ENCODE measurements at regions not wholly inside any gene's neighbourhood (a gene's known extent, or its start where the extent isn't known, plus 50 kb on each side); places are given as distances from the start of the nearest gene placed in this dataset.
A peak's percentile ranks its signal among the peaks of the same experiment; 100 is the strongest.

DNA sequence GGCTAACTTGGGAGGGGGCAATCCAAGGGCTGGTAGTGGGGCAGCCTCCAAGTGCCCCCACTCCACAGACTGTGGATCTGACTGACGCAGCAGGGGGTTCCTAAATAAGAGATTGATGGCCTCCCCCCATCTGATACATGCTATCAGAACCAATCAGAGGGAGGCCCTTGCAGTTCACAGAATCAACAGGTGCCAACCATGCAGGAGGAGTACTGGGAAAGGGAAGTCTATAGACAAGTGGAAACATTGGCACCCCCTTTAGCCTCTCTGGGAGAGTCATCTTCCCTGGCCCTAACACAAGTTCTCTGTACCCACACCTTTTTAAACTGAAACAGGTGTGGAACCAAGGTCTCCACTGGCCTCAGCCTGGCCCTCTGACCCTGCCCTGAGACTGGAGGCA, 145.8 kb downstream of the OR2B2 start:
- no peak overlapping the region for H3K4me3 ChIP-seq
- TF ChIP-seq, protein P1, sequence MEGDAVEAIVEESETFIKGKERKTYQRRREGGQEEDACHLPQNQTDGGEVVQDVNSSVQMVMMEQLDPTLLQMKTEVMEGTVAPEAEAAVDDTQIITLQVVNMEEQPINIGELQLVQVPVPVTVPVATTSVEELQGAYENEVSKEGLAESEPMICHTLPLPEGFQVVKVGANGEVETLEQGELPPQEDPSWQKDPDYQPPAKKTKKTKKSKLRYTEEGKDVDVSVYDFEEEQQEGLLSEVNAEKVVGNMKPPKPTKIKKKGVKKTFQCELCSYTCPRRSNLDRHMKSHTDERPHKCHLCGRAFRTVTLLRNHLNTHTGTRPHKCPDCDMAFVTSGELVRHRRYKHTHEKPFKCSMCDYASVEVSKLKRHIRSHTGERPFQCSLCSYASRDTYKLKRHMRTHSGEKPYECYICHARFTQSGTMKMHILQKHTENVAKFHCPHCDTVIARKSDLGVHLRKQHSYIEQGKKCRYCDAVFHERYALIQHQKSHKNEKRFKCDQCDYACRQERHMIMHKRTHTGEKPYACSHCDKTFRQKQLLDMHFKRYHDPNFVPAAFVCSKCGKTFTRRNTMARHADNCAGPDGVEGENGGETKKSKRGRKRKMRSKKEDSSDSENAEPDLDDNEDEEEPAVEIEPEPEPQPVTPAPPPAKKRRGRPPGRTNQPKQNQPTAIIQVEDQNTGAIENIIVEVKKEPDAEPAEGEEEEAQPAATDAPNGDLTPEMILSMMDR (IDR thresholded peaks at IDR 0.05; ENCODE audit: borderline replicate concordance): no peak
- peaks cover 99% of the 10 kb centered on the region for H3K27me3 ChIP-seq (ENCODE audit: low read depth)
- intact Hi-C loops (cut with micrococcal nuclease): no loop called here
- DNase-seq: no peak
- H3K4me1 ChIP-seq: no peaks in the 10 kb centered on the region
- H3K9me3 ChIP-seq (replicated peaks): no peaks in the 10 kb centered on the region
- no peak overlapping the region for H3K27ac ChIP-seq (replicated peaks)
- H3K36me3 ChIP-seq: no peaks in the 10 kb centered on the region

DNA sequence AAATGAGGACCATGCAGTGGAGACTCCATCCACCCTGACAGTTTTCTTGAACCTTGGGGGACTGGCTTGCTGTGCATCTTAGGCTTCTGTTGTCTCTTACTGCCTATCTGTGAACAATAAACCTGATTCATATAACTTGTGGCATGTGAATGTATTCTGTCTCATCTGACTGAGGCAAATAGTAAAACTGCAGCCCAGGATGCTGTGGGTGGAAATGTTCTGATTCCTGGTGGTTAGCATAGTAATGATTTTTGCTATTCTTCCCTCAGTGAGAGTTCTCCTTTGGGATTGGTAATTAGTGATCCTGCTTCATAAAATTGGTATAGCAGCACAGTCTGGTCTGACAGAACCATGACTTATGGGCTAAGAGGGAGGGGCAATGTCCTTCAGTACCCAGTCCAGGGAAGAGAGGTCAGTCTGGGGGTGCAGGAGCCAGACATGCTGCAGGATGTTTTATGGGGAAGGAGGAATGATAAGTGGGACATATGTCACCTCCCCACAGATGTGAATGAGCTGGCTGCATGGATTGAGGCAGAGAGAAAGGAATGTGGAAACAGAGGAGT, 147.1 kb downstream of the OR2B2 start:
- Histone ChIP-seq H3K27me3 (ENCODE audit: low read depth) (peaks cover 99% of the 10 kb centered on the region), H3K9me3 (replicated peaks) (no peaks in the 10 kb centered on the region), H3K36me3 (no peaks in the 10 kb centered on the region), H3K4me3 (no peak overlapping the region), H3K27ac (replicated peaks) (no peak overlapping the region), H3K4me1 (no peaks in the 10 kb centered on the region)
- TF ChIP-seq, protein P1 (IDR thresholded peaks at IDR 0.05; ENCODE audit: borderline replicate concordance): no peak
- intact Hi-C loops (cut with micrococcal nuclease): no loop called here
- DNase-seq: no peak

DNA sequence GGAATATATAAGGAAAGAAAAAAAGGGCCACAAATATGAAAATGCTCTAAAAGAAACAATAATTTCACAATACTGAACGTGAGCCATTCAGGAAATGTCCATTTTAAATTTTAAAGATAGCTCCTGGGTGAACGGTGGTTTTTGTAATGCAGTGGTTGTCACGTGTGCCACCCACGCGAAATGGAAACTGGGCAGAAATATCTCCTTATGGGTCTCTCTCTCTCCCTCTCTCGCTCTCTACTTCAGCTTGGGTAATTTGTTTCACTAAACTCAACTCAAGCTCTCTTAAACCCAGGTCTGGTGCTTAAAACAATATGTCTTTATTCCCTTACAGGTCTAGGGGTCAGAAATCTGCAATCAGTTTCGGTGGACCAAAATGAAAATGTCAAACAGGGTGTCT, 150.8 kb downstream of the OR2B2 start:
- H3K9me3 ChIP-seq (replicated peaks): no peaks in the 10 kb centered on the region
- peaks cover 100% of the 10 kb centered on the region for H3K27me3 ChIP-seq (ENCODE audit: low read depth)
- H3K36me3 ChIP-seq: no peaks in the 10 kb centered on the region
- DNase-seq: no peak
- H3K4me3 ChIP-seq: peak overlapping the region; percentile 11
- intact Hi-C loops (cut with micrococcal nuclease): no loop called here
- H3K27ac ChIP-seq (replicated peaks): no peak overlapping the region
- H3K4me1 ChIP-seq: peaks cover 4% of the 10 kb centered on the region
- TF ChIP-seq, protein P1 (IDR thresholded peaks at IDR 0.05; ENCODE audit: borderline replicate concordance): no peak

DNA sequence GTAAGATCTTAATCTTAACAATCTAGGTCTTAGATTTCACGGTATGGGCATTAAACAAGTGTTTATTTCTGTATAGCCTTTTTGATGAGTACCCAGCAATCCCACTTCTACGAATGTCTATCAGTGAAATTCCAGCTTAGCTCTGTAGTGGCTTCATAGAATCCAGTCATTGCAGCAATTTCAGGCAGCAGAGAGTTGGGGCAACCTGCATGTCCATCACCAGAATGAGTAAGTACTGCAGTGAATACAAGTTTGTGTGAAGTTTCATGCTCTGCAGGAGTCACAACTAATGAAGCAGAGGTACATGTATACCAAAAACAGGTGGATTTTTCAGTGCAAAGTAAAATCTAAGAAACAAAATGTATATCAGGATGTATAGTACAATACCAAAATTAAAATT, 151.7 kb downstream of the OR2B2 start:
- Histone ChIP-seq H3K4me3 (no peak overlapping the region), H3K27ac (replicated peaks) (no peak overlapping the region), H3K36me3 (no peaks in the 10 kb centered on the region), H3K27me3 (ENCODE audit: low read depth) (peaks cover 93% of the 10 kb centered on the region), H3K4me1 (peaks cover 4% of the 10 kb centered on the region), H3K9me3 (replicated peaks) (no peaks in the 10 kb centered on the region)
- intact Hi-C loops (cut with micrococcal nuclease): no loop called here
- DNase-seq: no peak
- TF ChIP-seq, protein P1 (IDR thresholded peaks at IDR 0.05; ENCODE audit: borderline replicate concordance): no peak

DNA sequence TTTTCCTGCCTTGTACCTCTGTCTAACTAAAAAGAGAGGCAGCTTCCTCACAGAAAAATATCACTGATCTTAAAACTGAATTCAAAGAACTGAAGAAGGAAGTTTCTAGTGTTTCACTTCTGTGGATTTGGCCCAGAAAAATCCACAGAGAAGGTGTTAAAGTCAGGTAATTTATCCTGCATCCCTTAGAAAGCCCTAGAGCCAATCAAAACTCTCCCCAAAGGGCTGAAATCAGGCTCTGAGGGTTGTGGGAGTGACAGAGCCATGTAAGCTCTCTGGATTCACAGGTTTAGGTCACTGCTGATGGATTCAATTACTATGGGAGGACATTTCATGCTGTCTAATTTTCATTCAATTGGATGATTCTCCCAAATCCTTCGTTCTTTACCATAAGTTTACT, 152.3 kb downstream of the OR2B2 start:
- DNase-seq: no peak
- Histone ChIP-seq H3K36me3 (no peaks in the 10 kb centered on the region), H3K4me3 (no peak overlapping the region), H3K9me3 (replicated peaks) (no peaks in the 10 kb centered on the region), H3K27ac (replicated peaks) (no peak overlapping the region), H3K4me1 (peaks cover 4% of the 10 kb centered on the region), H3K27me3 (ENCODE audit: low read depth) (peaks cover 87% of the 10 kb centered on the region)
- intact Hi-C loops (cut with micrococcal nuclease): loop anchor here (10.0 kb wide), 1 partner anchor 245 kb away; no protein-coding TSS in a partner anchor
- TF ChIP-seq, protein P1 (IDR thresholded peaks at IDR 0.05; ENCODE audit: borderline replicate concordance): no peak
